ENCODE measurements at regions not wholly inside any gene's neighbourhood (a gene's known extent, or its start where the extent isn't known, plus 50 kb on each side); places are given as distances from the start of the nearest gene placed in this dataset.

DNA sequence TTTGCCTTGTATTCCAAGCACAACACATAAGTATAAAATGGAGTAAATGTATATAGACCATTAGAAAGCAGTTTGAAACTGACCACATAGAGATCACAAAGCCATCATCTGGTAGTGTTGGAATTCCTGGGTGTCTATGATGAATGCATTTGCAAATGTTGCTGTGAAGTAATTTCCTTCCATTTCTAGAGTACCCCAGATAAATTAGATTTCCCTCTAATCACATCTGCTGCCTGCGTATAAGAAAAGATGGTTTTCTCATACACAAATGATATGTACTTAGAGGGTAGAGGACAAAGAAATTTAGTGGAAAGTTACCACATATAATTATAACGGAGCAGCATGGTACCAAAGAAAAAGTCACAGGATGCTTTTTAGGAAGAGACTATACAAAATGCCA is 1117.8 kb downstream of the IGSF11 start:
- no peak for TF ChIP-seq POLR2A (IDR thresholded peaks at IDR 0.05; ENCODE audit: low read length)
- no peak for TF ChIP-seq GATA1 (IDR thresholded peaks at IDR 0.05; ENCODE audit: low read depth, low read length)
